Ecto neural progenitor cell (in vitro differentiated cells): ENCODE measurements at regions not wholly inside any gene's neighbourhood (a gene's known extent, or its start where the extent isn't known, plus 50 kb on each side); places are given as distances from the start of the nearest gene placed in this dataset.

Experiments used
- DNase-seq: peaks from one replicate; pipeline ENCODE4 v3.0.0-alpha.2; 2018; ENCODE audit warnings: low spot score

DNA sequence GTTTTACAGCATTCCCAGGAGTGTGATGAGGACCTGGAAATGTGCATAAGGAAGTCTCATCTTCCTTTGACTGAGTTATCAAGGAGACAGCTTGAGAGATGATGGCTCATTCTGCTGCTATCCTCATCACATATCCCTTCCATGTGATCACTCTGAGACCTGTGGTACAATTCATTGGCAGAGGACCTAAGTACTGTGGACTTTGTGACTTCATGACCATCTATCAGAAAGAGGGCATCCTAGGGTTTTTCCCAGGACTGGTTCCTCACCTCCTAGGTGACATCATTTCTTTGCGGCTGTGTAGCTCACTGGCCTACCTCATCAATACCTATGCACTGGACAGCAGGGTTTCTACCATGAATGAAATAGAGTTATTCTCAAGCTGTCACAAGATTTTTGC, 172.1 kb upstream of the PLEKHG7 start:
- DNase-seq = no peak

GRCh38 chr12:92529944-92530343, 172.8 kb upstream of the PLEKHG7 start:
- no peak for DNase-seq

- DNase-seq = no peak
Observed at GRCh38 chr12:92528586-92528985, 174.2 kb upstream of the PLEKHG7 start.

DNA sequence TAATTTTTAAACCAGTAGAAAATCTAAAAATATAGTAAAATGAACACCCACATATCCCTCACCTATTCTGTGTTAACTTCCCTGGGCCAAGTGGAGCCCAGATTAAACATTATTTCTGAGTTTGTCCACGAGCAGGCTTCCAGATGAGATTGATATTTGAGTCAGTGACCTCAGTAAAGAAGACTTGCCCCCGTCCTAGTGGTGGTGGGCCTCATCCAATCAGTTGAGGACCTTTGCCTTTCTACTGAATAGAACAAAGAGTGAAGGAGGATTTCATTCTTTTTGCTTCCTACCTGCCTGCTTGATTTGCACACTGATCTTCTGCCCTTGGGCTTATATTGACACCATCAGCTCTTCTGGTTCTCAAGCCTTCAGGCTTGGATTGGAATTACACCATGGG, 174.7 kb upstream of the PLEKHG7 start:
- DNase-seq = no peak

DNA sequence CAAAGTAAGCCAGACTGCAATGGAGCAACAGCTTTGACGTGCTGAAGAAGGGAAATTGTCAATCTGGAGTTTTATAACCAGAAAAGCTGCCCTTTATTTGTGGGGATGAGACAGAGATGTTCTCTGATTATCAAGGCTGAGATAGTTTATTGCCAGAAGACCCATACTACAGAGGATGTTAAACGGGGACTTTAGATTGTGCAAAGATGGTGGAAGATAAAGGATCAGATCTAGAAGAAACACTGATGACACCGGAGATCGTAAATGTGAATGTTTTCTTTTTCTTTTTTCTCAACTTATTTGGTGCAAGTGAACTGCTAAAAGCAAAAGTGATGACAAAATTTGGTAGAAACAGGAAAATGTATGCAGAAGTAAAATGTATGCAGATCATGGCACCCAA, 178.3 kb upstream of the PLEKHG7 start:
- DNase-seq = no peak

- no peak for DNase-seq
Observed at GRCh38 chr12:92520511-92520910, 182.3 kb upstream of the PLEKHG7 start.

DNA sequence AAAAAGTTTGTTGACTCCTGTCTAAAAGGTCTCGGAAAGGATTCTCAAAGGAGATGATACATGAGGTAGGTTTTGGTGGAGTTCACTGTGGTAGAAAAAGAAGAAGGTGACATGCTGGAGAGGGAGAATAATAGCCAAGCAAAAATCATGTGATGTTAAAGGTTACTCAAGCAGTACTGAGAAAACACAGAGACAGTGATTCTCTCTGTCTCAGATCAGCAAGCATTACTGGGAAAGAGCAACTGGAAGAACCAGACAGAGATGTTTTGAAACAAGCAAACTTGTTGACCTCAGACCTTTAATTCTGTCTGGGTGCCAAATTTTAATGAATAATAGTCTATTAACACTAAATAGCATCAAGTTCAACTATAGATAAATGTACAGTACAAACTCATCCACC, 183.5 kb upstream of the PLEKHG7 start:
- DNase-seq = no peak

DNA sequence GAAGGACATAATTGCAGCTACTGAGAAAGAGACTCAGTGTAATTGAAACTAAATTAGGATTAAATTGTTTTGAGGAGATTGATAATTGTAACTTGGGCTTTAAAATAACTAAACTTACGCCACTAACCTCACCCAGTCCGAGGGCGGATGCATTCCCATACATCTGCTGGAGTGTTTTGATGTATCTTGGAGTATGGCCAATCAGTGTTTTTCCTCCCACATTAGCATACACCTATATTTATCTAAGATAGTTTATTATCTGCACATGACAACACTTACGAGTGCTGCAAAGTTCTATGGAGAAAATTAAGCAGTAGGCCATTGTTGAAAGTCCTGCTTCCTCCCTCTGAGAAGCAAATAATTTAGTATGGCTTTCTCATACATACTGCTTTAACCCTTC, 184.7 kb upstream of the PLEKHG7 start:
- no peak for DNase-seq

DNA sequence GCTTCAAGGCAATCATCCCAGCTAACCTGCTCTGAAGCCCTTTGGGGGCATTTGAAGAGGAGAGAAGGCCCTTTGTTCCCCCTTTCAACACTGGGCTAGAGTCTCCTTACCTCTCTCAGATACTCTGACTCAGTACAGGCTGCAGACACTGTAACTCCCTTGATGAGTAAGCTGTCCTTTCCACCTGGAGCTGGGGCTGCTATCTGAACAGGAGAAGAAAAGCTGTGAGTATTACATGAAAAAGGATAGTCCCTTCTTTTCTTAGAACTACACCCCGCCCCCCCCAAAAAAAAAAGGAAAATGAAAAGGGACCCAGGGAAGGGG, 186.6 kb upstream of the PLEKHG7 start:
- no peak for DNase-seq

- no peak for DNase-seq
Observed at GRCh38 chr12:92513231-92513730, 189.5 kb upstream of the PLEKHG7 start.

GRCh38 chr12:92511786-92512185, 191.0 kb upstream of the PLEKHG7 start:
- no peak for DNase-seq

GRCh38 chr12:92509156-92509738, 193.5 kb upstream of the PLEKHG7 start:
- no peak for DNase-seq

- no peak for DNase-seq
Observed at GRCh38 chr12:92506891-92507290, 195.9 kb upstream of the PLEKHG7 start.

DNA sequence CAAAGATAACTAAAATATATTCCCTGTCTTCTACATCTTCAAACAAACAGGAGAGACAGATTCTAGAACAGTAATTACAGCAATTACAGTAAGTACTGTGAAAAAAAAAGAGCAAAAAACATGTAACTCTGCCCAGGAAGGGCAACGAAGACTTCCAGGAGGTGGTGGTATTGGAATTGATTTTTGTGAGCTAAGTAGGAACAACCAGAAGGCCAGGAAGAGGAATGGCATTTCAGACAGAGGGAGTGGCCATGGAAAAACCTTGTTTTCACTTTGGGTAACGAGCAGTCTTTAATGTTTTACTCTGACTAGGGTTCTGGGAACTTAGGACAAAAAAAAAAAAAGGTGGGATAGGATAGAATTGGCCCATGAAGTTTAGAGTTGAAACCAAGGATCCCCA, 196.3 kb upstream of the PLEKHG7 start:
- DNase-seq = no peak

DNA sequence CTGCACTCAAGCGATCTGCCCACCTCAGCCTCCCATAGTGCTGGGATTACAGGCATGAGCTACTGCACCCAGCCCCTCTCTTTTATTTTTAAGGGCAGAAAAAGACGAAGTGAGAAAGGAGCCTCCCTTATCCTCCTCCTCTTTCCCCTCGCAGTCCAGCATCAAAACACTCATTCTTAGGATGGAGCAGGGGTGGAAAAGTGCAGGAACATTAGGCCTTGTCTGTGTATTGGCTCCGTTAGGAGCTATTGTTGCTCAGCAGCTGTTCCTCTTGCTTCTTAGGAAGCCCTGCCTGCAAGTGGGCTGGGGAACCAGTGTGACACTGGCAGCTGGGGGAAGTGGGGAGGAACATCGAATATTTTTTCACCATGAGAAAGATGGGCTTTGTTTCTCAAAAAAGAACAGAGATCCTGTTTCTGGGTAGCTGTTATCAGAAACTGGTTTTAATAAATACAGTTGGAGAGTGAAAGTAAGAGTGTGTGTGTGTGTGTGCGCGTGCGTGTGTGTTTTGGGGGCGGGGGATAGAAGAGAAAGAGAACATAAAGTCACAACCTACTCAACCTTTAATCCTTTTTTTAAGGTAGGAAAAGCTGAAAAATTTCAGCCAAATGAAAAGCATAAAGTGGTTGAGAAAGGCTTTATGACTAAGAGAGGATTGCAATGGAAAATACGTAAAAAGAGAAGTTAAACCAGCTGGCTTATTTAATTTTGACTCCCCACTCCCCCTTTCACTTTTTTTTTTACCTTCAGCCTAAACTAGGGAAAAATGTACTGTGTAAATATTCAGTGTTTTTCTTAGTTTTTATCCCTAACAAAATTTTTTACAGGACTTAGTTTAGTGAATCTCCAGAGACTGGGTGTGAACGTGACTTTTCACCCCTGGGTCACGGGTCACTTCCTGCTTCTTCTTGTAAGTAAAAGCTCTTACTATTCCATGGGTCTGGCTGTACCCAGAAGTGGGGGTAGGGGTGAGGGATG, 197.2 kb upstream of the PLEKHG7 start:
- peak; percentile 61 for DNase-seq

DNA sequence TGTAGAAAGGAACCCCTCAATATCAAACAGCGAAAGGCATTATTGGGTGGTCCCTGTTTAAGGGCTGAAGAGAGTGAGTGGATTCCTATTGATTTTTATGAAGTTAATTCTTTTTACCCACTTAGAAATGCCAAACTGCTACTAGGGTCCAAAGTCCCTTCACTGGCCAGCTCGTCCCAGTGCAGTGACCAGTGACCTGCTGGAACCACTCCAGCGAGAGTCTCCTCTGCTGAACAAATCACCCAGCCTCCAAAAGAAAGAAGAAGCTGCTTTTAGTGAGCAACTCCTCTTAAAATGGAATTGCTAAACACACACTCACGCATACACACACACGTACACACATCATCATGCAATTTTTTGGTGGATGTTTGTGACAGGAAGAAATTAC, 198.2 kb upstream of the PLEKHG7 start:
- no peak for DNase-seq

DNA sequence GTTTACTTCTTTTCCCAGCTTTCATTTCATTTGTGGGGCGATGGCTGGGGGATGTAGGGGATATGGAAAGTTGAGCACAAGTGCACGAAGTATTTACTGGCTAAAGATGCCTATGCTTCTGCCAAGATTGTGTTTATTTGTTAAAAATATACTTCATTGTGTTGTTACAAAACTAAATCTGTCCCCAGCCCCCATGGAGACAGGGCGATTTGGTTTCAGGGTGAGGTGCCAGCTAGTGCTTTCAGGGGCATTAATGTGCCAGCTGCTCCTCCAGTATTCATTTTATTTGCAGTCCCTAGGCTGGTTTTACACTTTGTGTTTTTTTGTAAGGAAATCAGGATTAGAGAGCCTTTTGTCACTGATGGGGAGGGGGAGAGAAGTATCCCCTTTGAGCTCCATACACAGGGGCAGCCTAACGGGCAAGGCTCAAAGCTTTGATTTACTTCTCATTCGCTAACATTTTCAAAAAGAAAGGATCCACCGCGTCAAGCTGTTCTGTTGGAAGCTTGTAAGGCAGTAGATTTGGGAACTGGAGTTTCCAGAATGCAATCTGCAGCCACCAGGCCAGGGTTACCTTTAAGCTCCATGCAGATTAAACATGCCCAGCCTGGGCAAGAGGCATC, 198.7 kb upstream of the PLEKHG7 start:
- DNase-seq = no peak

- DNase-seq = no peak
Observed at GRCh38 chr12:92503029-92503931, 199.5 kb upstream of the PLEKHG7 start.

DNA sequence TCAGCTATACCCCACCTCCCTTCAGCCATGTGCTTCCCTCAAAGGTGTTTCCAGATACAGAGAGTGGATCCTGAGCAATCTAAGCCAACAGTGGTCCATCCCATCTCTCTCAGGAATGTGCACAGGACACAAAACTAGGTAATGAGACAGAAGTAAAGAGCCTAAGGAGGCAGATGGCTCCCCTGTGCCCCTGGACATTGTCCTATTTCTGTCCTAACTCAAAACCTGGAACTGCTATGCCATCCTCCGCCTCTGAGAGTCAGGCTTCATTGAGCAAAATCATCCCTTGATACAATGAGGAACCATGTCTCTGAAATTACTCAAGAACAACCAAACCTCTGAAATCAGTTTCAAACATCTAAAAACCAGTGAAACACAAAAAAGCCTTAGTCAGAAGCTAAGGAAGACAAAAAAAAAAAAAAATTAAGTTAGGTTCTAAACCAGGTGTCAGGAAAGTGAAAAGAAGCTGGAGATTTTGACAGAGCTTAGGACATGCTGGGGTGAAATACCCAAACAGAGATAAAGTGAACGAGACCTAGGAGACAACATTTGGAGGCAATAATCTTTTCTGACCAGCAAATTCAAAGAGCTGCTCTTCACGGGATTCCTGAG, 200.3 kb upstream of the PLEKHG7 start:
- no peak for DNase-seq

DNA sequence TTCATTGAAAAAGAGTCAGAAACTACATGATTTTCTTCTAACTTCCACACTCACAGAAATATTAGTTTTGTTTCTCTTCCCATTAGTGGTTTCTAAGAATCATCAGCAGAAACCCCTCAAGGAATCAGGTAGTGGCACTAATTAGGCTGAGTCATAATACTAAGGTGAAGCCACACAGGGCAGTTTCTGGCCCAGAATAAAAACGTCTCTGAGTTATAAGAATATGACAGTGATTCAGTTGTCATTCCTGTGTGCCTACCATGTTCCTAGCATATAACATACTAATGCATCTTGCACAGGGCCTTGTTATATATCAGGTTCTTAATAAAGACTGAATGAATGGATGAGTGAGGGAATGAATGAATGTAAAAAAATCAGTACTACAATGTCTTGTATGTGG, 206.0 kb upstream of the PLEKHG7 start:
- no peak for DNase-seq

DNA sequence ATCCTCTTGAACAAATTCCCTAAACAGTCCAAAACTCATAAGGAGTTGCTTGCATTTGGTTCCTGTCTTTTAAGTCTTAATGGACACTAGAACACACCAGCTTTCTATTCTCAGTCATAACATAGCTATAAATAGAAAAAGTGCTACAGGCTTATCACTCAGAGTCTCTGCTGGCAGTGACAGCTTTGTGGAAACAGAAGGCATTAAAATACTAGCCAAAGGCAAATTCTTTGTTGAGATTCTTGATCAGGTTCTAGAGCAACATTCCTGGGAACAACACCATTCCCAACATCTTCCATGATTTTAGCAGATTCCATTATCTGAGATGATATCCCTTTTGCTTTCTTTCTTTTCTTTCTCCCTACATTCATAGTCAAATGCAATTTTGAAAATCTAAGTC, 207.7 kb upstream of the PLEKHG7 start:
- no peak for DNase-seq

DNA sequence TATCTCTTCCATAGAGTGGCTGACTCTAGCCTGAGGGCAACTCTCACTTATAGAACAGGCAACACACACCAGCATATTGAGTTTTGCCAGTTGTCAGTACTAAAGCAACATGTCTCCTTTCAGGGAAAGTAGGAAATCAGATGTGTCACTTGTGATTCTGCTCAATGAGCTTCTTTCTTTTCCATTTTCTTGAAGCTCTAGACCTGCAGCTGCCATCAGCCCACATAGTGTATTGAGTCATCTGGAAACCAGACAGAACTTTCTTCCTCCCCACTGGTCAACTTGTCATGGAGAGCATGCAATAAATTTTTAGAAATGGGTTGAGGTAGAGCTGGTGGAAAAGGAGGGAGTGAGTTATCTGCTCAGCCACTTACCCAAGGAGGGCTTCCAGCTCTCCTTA, 209.0 kb upstream of the PLEKHG7 start:
- no peak for DNase-seq
